NCI-H2171 treated with DMSO at 0.1 percent for 48 hours (cell line): ENCODE measurements at regions not wholly inside any gene's neighbourhood (a gene's known extent, or its start where the extent isn't known, plus 50 kb on each side); places are given as distances from the start of the nearest gene placed in this dataset.
"Not testable (repeated sequence)": the region's sequence is repeated elsewhere in the genome, so short reads cannot be mapped to it uniquely, and the experiment has no call there.

Experiments used
- DNase-seq: peaks from one replicate; lab custom pipeline; 2025; lab: John Stamatoyannopoulos, UW

GRCh38 chr14:85009506-85009905, 520.4 kb upstream of the FLRT2 start:
- no peak for DNase-seq

- DNase-seq: no peak
Measured at GRCh38 chr14:85010186-85010585, 519.8 kb upstream of the FLRT2 start.

- DNase-seq: no peak
Measured at GRCh38 chr14:85016496-85016895, 513.4 kb upstream of the FLRT2 start.

GRCh38 chr14:85023866-85024265, 506.1 kb upstream of the FLRT2 start:
- DNase-seq: not testable (repeated sequence)

GRCh38 chr14:85024931-85025330, 505.0 kb upstream of the FLRT2 start:
- DNase-seq: peak; percentile 79

- DNase-seq: no peak
Measured at GRCh38 chr14:85027681-85028370, 502.1 kb upstream of the FLRT2 start.

- DNase-seq: no peak
Measured at GRCh38 chr14:85037411-85037810, 492.5 kb upstream of the FLRT2 start.

- peak; percentile 73 for DNase-seq
Measured at GRCh38 chr14:85038526-85039352, 491.2 kb upstream of the FLRT2 start.

GRCh38 chr14:85039353-85039626, 490.7 kb upstream of the FLRT2 start:
- no peak for DNase-seq

GRCh38 chr14:85040046-85040685, 489.8 kb upstream of the FLRT2 start:
- peak; percentile 61 for DNase-seq

GRCh38 chr14:85041618-85042017, 488.3 kb upstream of the FLRT2 start:
- no peak for DNase-seq

- DNase-seq: no peak
Measured at GRCh38 chr14:85042301-85042700, 487.6 kb upstream of the FLRT2 start.

GRCh38 chr14:85050180-85050579, 479.8 kb upstream of the FLRT2 start:
- no peak for DNase-seq

- DNase-seq: peak; percentile 42
Measured at GRCh38 chr14:85052646-85053045, 477.3 kb upstream of the FLRT2 start.

- DNase-seq: no peak
Measured at GRCh38 chr14:85054178-85054577, 475.8 kb upstream of the FLRT2 start.

GRCh38 chr14:85056267-85056666, 473.7 kb upstream of the FLRT2 start:
- DNase-seq: no peak

- no peak for DNase-seq
Measured at GRCh38 chr14:85057221-85057620, 472.7 kb upstream of the FLRT2 start.

- DNase-seq: no peak
Measured at GRCh38 chr14:85058150-85058549, 471.8 kb upstream of the FLRT2 start.

GRCh38 chr14:85060121-85060520, 469.8 kb upstream of the FLRT2 start:
- DNase-seq: no peak

GRCh38 chr14:85061256-85061655, 468.7 kb upstream of the FLRT2 start:
- DNase-seq: no peak

- DNase-seq: no peak
Measured at GRCh38 chr14:85063747-85064146, 466.2 kb upstream of the FLRT2 start.

GRCh38 chr14:85071447-85071846, 458.5 kb upstream of the FLRT2 start:
- no peak for DNase-seq

- no peak for DNase-seq
Measured at GRCh38 chr14:85074955-85075354, 455.0 kb upstream of the FLRT2 start.
